Tibial nerve (tissue), 4 donors: ENCODE measurements at regions not wholly inside any gene's neighbourhood (a gene's known extent, or its start where the extent isn't known, plus 50 kb on each side); places are given as distances from the start of the nearest gene placed in this dataset.

Experiments
- EP300 ChIP-seq, 2 donors: sonication (generic); formaldehyde crosslinking; IDR thresholded peaks; one replicate each; pipeline ENCODE4 v1.6.1; 2017; ENCODE audit warnings: antibody characterized with exemption in 2 of 2, mild to moderate bottlenecking in 1 of 2
- TF ChIP-seq, protein P1 (sequence below), 5 experiments: fragments of 200-600 bp in 3 of 5; fragments of 450-650 bp in 2 of 5; sonication (generic) in 3 of 5; IDR thresholded peaks; one replicate each; pipeline ENCODE4 v1.5.1; 2016 to 2019; ENCODE audit warnings: antibody characterized with exemption in 5 of 5, mild to moderate bottlenecking in 3 of 5, moderate library complexity in 2 of 5

DNA sequence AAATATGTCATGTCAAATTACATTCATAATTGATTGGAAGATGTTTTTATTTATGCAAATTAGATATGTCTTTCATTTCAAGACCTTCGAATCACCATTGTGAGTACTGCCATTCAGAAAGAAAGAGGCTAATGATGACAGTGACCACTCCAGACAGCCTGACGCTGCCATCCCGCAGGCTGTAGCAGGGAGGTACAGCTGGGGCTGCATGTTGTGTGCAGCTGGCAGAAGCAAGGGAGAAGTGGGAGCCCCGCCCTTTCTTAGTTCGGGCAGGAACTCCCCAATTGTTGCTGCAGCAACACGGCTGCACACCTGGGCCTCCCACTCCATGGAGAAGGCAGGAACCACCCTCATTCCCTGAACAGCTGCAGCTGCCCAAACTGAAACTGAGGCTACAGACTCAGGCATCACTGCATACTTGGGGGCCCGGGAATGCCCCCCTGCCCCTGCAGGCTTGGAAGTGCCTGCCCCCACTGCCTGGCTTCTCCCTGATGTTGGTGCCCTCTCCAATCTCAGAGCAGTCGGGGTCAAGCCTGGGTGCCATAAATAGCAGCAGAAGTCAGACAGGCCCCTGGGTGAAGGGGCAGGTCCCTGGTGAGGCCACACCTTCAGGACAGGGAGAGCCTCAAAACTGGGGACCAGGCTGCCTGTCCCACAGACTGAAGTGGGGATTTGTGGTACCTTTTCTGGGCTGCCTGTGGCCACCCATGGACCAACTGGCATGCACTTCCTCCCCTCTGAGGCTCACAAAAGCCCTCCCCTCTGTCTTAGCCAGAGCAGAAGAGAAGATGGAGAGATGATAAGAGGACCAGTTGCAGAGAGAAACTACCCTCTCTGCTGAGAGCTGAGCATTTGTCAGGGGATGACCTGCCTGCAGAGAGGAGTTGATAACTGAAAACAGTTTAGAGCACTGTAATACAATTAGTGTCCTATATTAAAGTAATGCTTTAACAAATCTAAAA, 964.6 kb downstream of the SI start:
- TF ChIP-seq, protein P1, sequence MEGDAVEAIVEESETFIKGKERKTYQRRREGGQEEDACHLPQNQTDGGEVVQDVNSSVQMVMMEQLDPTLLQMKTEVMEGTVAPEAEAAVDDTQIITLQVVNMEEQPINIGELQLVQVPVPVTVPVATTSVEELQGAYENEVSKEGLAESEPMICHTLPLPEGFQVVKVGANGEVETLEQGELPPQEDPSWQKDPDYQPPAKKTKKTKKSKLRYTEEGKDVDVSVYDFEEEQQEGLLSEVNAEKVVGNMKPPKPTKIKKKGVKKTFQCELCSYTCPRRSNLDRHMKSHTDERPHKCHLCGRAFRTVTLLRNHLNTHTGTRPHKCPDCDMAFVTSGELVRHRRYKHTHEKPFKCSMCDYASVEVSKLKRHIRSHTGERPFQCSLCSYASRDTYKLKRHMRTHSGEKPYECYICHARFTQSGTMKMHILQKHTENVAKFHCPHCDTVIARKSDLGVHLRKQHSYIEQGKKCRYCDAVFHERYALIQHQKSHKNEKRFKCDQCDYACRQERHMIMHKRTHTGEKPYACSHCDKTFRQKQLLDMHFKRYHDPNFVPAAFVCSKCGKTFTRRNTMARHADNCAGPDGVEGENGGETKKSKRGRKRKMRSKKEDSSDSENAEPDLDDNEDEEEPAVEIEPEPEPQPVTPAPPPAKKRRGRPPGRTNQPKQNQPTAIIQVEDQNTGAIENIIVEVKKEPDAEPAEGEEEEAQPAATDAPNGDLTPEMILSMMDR (IDR thresholded peaks at IDR 0.05) = no peak
- no peak for TF ChIP-seq EP300 (IDR thresholded peaks at IDR 0.05)
